ENCODE measurements at regions not wholly inside any gene's neighbourhood (a gene's known extent, or its start where the extent isn't known, plus 50 kb on each side); places are given as distances from the start of the nearest gene placed in this dataset.
A peak's percentile ranks its signal among the peaks of the same experiment; 100 is the strongest.
"Not testable (repeated sequence)": the region's sequence is repeated elsewhere in the genome, so short reads cannot be mapped to it uniquely, and the experiment has no call there.

GRCh38 chr1:121443001-121443540 lies 258.3 kb downstream of the SRGAP2C start:
- Histone ChIP-seq H3K4me3 (ENCODE audit: low read depth, low read length) (no peak overlapping the region), H2AFZ (ENCODE audit: insufficient read depth, low read length, poor library complexity) (no peak overlapping the region), H3K79me1 (ENCODE audit: low read length) (no peaks in the 10 kb centered on the region), H3K27ac (ENCODE audit: low read depth, low read length) (no peak overlapping the region), H3K4ac (ENCODE audit: low read depth, low read length) (no peak overlapping the region), H3K23ac (ENCODE audit: low read length) (no peak overlapping the region), H3K9me3 (ENCODE audit: insufficient read depth, low read depth, low read length) (no peaks in the 10 kb centered on the region), H4K12ac (ENCODE audit: low read depth, low read length) (no peak overlapping the region), H3K18ac (ENCODE audit: low read length) (no peak overlapping the region), H4K91ac (ENCODE audit: low read depth, low read length) (no peak overlapping the region), H3K27me3 (ENCODE audit: insufficient read depth, low read length) (no peaks in the 10 kb centered on the region), H3K4me2 (ENCODE audit: low read length) (no peak overlapping the region), H2BK120ac (ENCODE audit: insufficient read depth, low read length, poor library complexity) (no peak overlapping the region), H3K14ac (ENCODE audit: low read length) (no peak overlapping the region), H2BK5ac (ENCODE audit: low read depth, low read length, poor library complexity) (no peak overlapping the region), H3K79me2 (ENCODE audit: control insufficient read depth, insufficient read depth, low read length, poor library complexity) (no peaks in the 10 kb centered on the region), H3K36me3 (ENCODE audit: control insufficient read depth in 1 of 2, insufficient read depth in 2 of 2, low read length in 2 of 2) (no peaks in the 10 kb centered on the region), H2AK5ac (ENCODE audit: low read length) (no peak overlapping the region), H3K4me1 (ENCODE audit: control insufficient read depth in 1 of 2, insufficient read depth in 2 of 2, low read length in 2 of 2) (no peaks in the 10 kb centered on the region), H4K8ac (ENCODE audit: low read depth, low read length) (no peak overlapping the region), H3K9ac (ENCODE audit: low read length) (no peak overlapping the region), H2BK12ac (ENCODE audit: low read length) (no peak overlapping the region)
- no CpG with 5 or more reads among the region's 4 CpGs for WGBS (ENCODE audit: extremely low coverage, insufficient coverage, insufficient read length)
- DNase-seq, result no peak

GRCh38 chr1:121444096-121444495 lies 259.3 kb downstream of the SRGAP2C start:
- Histone ChIP-seq H3K9me3 (ENCODE audit: insufficient read depth, low read depth, low read length) (no peaks in the 10 kb centered on the region), H3K79me1 (ENCODE audit: low read length) (no peaks in the 10 kb centered on the region), H3K18ac (ENCODE audit: low read length) (no peak overlapping the region), H4K91ac (ENCODE audit: low read depth, low read length) (no peak overlapping the region), H3K4ac (ENCODE audit: low read depth, low read length) (no peak overlapping the region), H3K4me1 (ENCODE audit: control insufficient read depth in 1 of 2, insufficient read depth in 2 of 2, low read length in 2 of 2) (no peaks in the 10 kb centered on the region), H3K36me3 (ENCODE audit: control insufficient read depth in 1 of 2, insufficient read depth in 2 of 2, low read length in 2 of 2) (no peaks in the 10 kb centered on the region), H3K79me2 (ENCODE audit: control insufficient read depth, insufficient read depth, low read length, poor library complexity) (no peaks in the 10 kb centered on the region), H3K4me2 (ENCODE audit: low read length) (no peak overlapping the region), H3K23ac (ENCODE audit: low read length) (no peak overlapping the region), H3K14ac (ENCODE audit: low read length) (no peak overlapping the region), H2BK12ac (ENCODE audit: low read length) (no peak overlapping the region), H3K9ac (ENCODE audit: low read length) (no peak overlapping the region), H3K4me3 (ENCODE audit: low read depth, low read length) (no peak overlapping the region), H3K27me3 (ENCODE audit: insufficient read depth, low read length) (no peaks in the 10 kb centered on the region), H3K27ac (ENCODE audit: low read depth, low read length) (no peak overlapping the region), H4K12ac (ENCODE audit: low read depth, low read length) (no peak overlapping the region), H2BK120ac (ENCODE audit: insufficient read depth, low read length, poor library complexity) (no peak overlapping the region), H2BK5ac (ENCODE audit: low read depth, low read length, poor library complexity) (no peak overlapping the region), H2AK5ac (ENCODE audit: low read length) (no peak overlapping the region), H2AFZ (ENCODE audit: insufficient read depth, low read length, poor library complexity) (no peak overlapping the region), H4K8ac (ENCODE audit: low read depth, low read length) (no peak overlapping the region)
- no peak for DNase-seq

GRCh38 chr1:121445679-121446078 lies 260.9 kb downstream of the SRGAP2C start:
- Histone ChIP-seq H3K79me1 (ENCODE audit: low read length) (no peaks in the 10 kb centered on the region), H3K4me1 (ENCODE audit: control insufficient read depth in 1 of 2, insufficient read depth in 2 of 2, low read length in 2 of 2) (no peaks in the 10 kb centered on the region), H2AK5ac (ENCODE audit: low read length) (no peak overlapping the region), H3K36me3 (ENCODE audit: control insufficient read depth in 1 of 2, insufficient read depth in 2 of 2, low read length in 2 of 2) (no peaks in the 10 kb centered on the region), H3K79me2 (ENCODE audit: control insufficient read depth, insufficient read depth, low read length, poor library complexity) (no peaks in the 10 kb centered on the region), H2BK120ac (ENCODE audit: insufficient read depth, low read length, poor library complexity) (no peak overlapping the region), H3K4ac (ENCODE audit: low read depth, low read length) (no peak overlapping the region), H2AFZ (ENCODE audit: insufficient read depth, low read length, poor library complexity) (no peak overlapping the region), H2BK5ac (ENCODE audit: low read depth, low read length, poor library complexity) (no peak overlapping the region), H3K23ac (ENCODE audit: low read length) (no peak overlapping the region), H3K27ac (ENCODE audit: low read depth, low read length) (no peak overlapping the region), H3K9ac (ENCODE audit: low read length) (no peak overlapping the region), H4K8ac (ENCODE audit: low read depth, low read length) (no peak overlapping the region), H4K12ac (ENCODE audit: low read depth, low read length) (no peak overlapping the region), H3K14ac (ENCODE audit: low read length) (no peak overlapping the region), H3K18ac (ENCODE audit: low read length) (no peak overlapping the region), H2BK12ac (ENCODE audit: low read length) (no peak overlapping the region), H3K4me2 (ENCODE audit: low read length) (no peak overlapping the region), H3K27me3 (ENCODE audit: insufficient read depth, low read length) (no peaks in the 10 kb centered on the region), H3K9me3 (ENCODE audit: insufficient read depth, low read depth, low read length) (no peaks in the 10 kb centered on the region), H4K91ac (ENCODE audit: low read depth, low read length) (no peak overlapping the region), H3K4me3 (ENCODE audit: low read depth, low read length) (no peak overlapping the region)
- DNase-seq, result no peak

GRCh38 chr1:121447280-121447923 lies 262.6 kb downstream of the SRGAP2C start:
- not testable (repeated sequence) for H3K4me2 ChIP-seq (ENCODE audit: low read length); H3K23ac ChIP-seq (ENCODE audit: low read length); H2BK12ac ChIP-seq (ENCODE audit: low read length); H3K27ac ChIP-seq (ENCODE audit: low read depth, low read length); H3K79me2 ChIP-seq (ENCODE audit: control insufficient read depth, insufficient read depth, low read length, poor library complexity); H3K9me3 ChIP-seq (ENCODE audit: insufficient read depth, low read depth, low read length); H4K8ac ChIP-seq (ENCODE audit: low read depth, low read length); H4K91ac ChIP-seq (ENCODE audit: low read depth, low read length); H2AK5ac ChIP-seq (ENCODE audit: low read length); H3K18ac ChIP-seq (ENCODE audit: low read length); H3K9ac ChIP-seq (ENCODE audit: low read length); H2BK120ac ChIP-seq (ENCODE audit: insufficient read depth, low read length, poor library complexity); H3K14ac ChIP-seq (ENCODE audit: low read length); H3K27me3 ChIP-seq (ENCODE audit: insufficient read depth, low read length); H4K12ac ChIP-seq (ENCODE audit: low read depth, low read length); H3K79me1 ChIP-seq (ENCODE audit: low read length); H3K36me3 ChIP-seq (ENCODE audit: control insufficient read depth in 1 of 2, insufficient read depth in 2 of 2, low read length in 2 of 2); H2BK5ac ChIP-seq (ENCODE audit: low read depth, low read length, poor library complexity); H3K4me1 ChIP-seq (ENCODE audit: control insufficient read depth in 1 of 2, insufficient read depth in 2 of 2, low read length in 2 of 2); H3K4ac ChIP-seq (ENCODE audit: low read depth, low read length); H3K4me3 ChIP-seq (ENCODE audit: low read depth, low read length); H2AFZ ChIP-seq (ENCODE audit: insufficient read depth, low read length, poor library complexity)
- peak in 1 of 2 donors; percentile 10 for DNase-seq
- WGBS (ENCODE audit: extremely low coverage, insufficient coverage, insufficient read length), result no CpG with 5 or more reads among the region's 1 CpG

Measured in trophoblast cell (in vitro differentiated cells and primary cell).